Prostate gland (tissue), 2 donors: ENCODE measurements at regions not wholly inside any gene's neighbourhood (a gene's known extent, or its start where the extent isn't known, plus 50 kb on each side); places are given as distances from the start of the nearest gene placed in this dataset.

Experiments used
- DNase-seq: peaks from one replicate; pipeline ENCODE4 v3.0.0-alpha.2; 2019; ENCODE audit warnings: low spot score
- H3K27ac ChIP-seq, 2 donors: fragments of 200-600 bp; sonication (generic); 2 replicates each; pipeline ENCODE4 v1.5.1; 2017 to 2019
- H3K27me3 ChIP-seq: fragments of 200-600 bp; sonication (generic); replicated peaks from 2 replicates; pipeline ENCODE4 v1.5.1; 2019; ENCODE audit not compliant: insufficient read depth
- H3K36me3 ChIP-seq, 2 donors: fragments of 200-600 bp; sonication (generic); 1 replicate in 1 of 2; 2 replicates in 1 of 2; pipeline versions ENCODE4 v1.5.1 to v1.8.1; 2017 to 2019
- H3K4me1 ChIP-seq: fragments of 200-600 bp; sonication (generic); replicated peaks from 2 replicates; pipeline ENCODE4 v1.5.1; 2019
- H3K4me3 ChIP-seq, 2 donors: fragments of 200-600 bp; sonication (generic); 2 replicates each; pipeline ENCODE4 v1.5.1; 2017 to 2019
- H3K9me3 ChIP-seq: fragments of 200-600 bp; sonication (generic); 2 replicates; pipeline ENCODE4 v1.5.1; 2017
- CTCF ChIP-seq, 4 experiments: fragments of 200-600 bp in 2 of 4; fragments of 450-650 bp in 2 of 4; sonication (generic) in 2 of 4; IDR thresholded peaks; 1 replicate in 3 of 4; 2 replicates in 1 of 4; pipeline ENCODE4 v1.5.1; 2016 to 2019; ENCODE audit warnings: antibody characterized with exemption in 4 of 4, mild to moderate bottlenecking in 2 of 4, moderate library complexity in 2 of 4
- POLR2A ChIP-seq: fragments of 450-650 bp; IDR thresholded peaks from one replicate; pipeline ENCODE4 v1.6.1; 2016; ENCODE audit warnings: antibody characterized with exemption, mild to moderate bottlenecking
- POLR2AphosphoS5 ChIP-seq: sonication (generic); formaldehyde crosslinking; IDR thresholded peaks from one replicate; pipeline ENCODE4 v1.6.1; 2017; ENCODE audit warnings: antibody characterized with exemption
- WGBS: methylation state at CpG from one replicate; pipeline ENCODE4 v1.1.5; 2018; 5-methylcytosine and 5-hydroxymethylcytosine counted together
- intact Hi-C: fragments of 100-400 bp; cut with DNase I; formaldehyde crosslinking; loops from one replicate; pipeline ENCODE4 v1.14.2; 2022

- TF ChIP-seq CTCF (IDR thresholded peaks at IDR 0.05) (no peak), POLR2AphosphoS5 (no peak), POLR2A (no peak)
- Histone ChIP-seq H3K27me3 (no peaks in the 10 kb centered on the region), H3K4me3 (no peak overlapping the region), H3K36me3 (no peaks in the 10 kb centered on the region), H3K4me1 (no peaks in the 10 kb centered on the region), H3K9me3 (no peaks in the 10 kb centered on the region), H3K27ac (no peak overlapping the region)
- WGBS = 92% methylated on average over 4 of the region's 4 CpGs
- DNase-seq = no peak
- intact Hi-C loops = no loop called here
Observed at GRCh38 chr2:145137211-145137610, 617.3 kb upstream of the ZEB2 start.

- WGBS = 83% methylated on average over 1 of the region's 1 CpG
- H3K9me3 ChIP-seq = no peaks in the 10 kb centered on the region
- intact Hi-C loops = no loop called here
- H3K4me1 ChIP-seq = no peaks in the 10 kb centered on the region
- no peaks in the 10 kb centered on the region for H3K36me3 ChIP-seq
- no peak overlapping the region for H3K4me3 ChIP-seq
- DNase-seq = no peak
- no peak overlapping the region for H3K27ac ChIP-seq
- TF ChIP-seq CTCF (IDR thresholded peaks at IDR 0.05) = no peak
- TF ChIP-seq POLR2AphosphoS5 = no peak
- no peak for TF ChIP-seq POLR2A
- no peaks in the 10 kb centered on the region for H3K27me3 ChIP-seq
Observed at GRCh38 chr2:145136702-145137101, 616.8 kb upstream of the ZEB2 start.

GRCh38 chr2:145126146-145126545 lies 606.2 kb upstream of the ZEB2 start:
- intact Hi-C loops = no loop called here
- Histone ChIP-seq H3K36me3 (no peaks in the 10 kb centered on the region), H3K4me3 (no peak overlapping the region), H3K9me3 (no peaks in the 10 kb centered on the region), H3K27me3 (no peaks in the 10 kb centered on the region), H3K27ac (no peak overlapping the region), H3K4me1 (no peaks in the 10 kb centered on the region)
- 91% methylated on average over 2 of the region's 2 CpGs for WGBS
- no peak for DNase-seq
- TF ChIP-seq CTCF (IDR thresholded peaks at IDR 0.05) (no peak), POLR2AphosphoS5 (no peak), POLR2A (no peak)

GRCh38 chr2:145124085-145124484 lies 604.2 kb upstream of the ZEB2 start:
- H3K27me3 ChIP-seq = no peaks in the 10 kb centered on the region
- no peaks in the 10 kb centered on the region for H3K9me3 ChIP-seq
- no peaks in the 10 kb centered on the region for H3K4me1 ChIP-seq
- no peak for TF ChIP-seq POLR2AphosphoS5
- no peak for TF ChIP-seq POLR2A
- no peak for TF ChIP-seq CTCF (IDR thresholded peaks at IDR 0.05)
- no peak overlapping the region for H3K27ac ChIP-seq
- H3K4me3 ChIP-seq = no peak overlapping the region
- no peak for DNase-seq
- 94% methylated on average over 4 of the region's 4 CpGs for WGBS
- intact Hi-C loops = no loop called here
- no peaks in the 10 kb centered on the region for H3K36me3 ChIP-seq

- H3K36me3 ChIP-seq = no peaks in the 10 kb centered on the region
- no peak overlapping the region for H3K27ac ChIP-seq
- no peak for DNase-seq
- 77% methylated on average over 2 of the region's 2 CpGs for WGBS
- H3K4me3 ChIP-seq = no peak overlapping the region
- H3K27me3 ChIP-seq = no peaks in the 10 kb centered on the region
- no peaks in the 10 kb centered on the region for H3K4me1 ChIP-seq
- TF ChIP-seq POLR2A (no peak), CTCF (IDR thresholded peaks at IDR 0.05) (no peak), POLR2AphosphoS5 (no peak)
- intact Hi-C loops = no loop called here
- H3K9me3 ChIP-seq = no peaks in the 10 kb centered on the region
Observed at GRCh38 chr2:145123606-145124005, 603.7 kb upstream of the ZEB2 start.
